HG02588 (cell line): ENCODE measurements at regions not wholly inside any gene's neighbourhood (a gene's known extent, or its start where the extent isn't known, plus 50 kb on each side); places are given as distances from the start of the nearest gene placed in this dataset.

ENCODE experiments used
- ATAC-seq: cut with Tn5 transposase; IDR thresholded peaks from one replicate; pipeline ENCODE4 v1.9.1; 2021; ENCODE audit warnings: mild to moderate bottlenecking, moderate library complexity; ENCODE audit not compliant: unreplicated experiment

DNA sequence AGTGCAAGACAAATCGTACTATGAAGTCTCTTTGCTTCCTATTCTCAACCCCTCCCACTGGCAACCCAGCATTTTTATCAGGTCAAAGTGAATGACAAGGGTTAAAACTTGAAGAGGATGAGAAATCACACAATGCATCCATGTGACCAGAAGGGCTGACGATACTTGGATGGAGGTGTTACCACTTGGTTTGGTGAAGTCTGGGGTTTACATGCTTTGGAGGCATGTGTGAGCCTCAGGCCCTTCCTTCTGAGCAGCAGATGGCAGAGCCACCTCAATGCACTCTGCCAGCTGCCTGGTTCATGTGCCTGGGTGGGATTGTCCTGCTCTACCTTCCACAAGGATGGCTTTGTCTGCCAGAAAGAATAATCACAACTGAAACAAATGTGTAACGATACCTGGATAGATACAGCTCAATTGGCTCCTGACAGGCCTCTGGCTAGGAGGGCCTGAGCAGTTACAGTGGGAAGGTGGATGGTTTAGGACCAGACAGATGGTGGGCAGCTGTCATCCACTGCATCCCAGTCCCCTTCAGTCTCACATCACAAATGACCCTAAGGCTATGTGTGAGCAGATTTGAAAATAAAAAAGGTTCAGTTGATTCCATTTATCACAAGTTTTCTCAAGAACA lies 51.5 kb upstream of the CNIH3 start:
- ATAC-seq: no peak

DNA sequence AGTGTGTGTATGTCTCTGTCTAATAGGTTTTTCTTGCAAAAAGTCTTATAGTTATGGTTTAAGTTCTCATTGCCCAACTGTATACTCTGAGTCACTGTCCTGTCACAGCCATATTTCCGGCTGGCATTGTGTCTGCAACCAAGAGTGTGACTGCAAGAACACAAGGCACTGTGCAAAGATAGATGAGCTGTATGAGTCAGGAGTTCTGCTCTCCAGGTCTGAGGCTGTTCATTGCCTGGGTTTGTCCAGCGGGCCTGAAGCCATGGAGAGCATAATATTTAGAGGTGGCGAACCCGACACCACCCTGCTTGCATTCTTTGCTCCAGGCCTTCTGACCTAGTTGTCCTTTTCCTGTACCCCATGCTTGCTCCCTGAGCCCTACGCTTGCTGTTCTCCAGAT lies 50.9 kb upstream of the CNIH3 start:
- no peak for ATAC-seq

DNA sequence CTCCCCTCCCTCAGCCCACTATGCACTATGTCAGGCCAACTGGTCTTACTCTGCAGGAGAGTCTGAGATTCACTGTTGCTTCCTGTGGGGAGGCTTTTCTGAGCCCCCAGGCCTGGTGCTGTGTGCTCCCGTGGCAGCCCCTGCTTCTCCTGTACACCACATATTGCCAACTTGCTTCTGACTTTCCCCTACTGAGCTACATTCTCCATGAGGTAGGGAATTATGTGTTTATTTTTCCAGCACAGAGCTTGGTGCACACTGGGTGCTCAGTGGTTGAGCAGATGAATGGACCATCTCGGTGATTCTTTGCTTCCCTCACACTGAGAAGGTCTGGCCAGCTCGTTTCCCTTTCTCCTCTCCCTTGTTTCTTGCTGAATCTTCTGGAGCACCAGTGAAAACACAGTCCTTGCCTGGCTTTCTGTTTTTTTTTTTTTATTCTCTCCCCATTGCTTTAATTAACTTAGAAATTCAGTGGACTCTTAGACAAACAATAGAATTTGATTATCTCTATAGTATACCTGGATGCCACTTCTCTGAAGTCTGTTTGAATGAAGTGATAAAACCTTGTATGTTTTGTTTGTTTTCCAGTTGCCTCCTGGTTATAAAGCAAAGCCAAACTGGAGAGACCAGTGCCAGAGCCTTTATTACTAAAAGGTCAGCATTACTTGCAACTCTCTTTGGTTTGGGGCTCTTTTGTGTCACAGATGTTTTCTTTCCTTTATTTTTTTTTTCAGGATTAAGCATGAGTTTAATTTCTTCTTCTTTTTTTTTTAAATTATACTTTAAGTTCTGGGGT lies 50.3 kb upstream of the CNIH3 start:
- no peak for ATAC-seq
